ENCODE measurements at regions not wholly inside any gene's neighbourhood (a gene's known extent, or its start where the extent isn't known, plus 50 kb on each side); places are given as distances from the start of the nearest gene placed in this dataset.

GRCh38 chr2:160726046-160726445 lies 232.4 kb upstream of the RBMS1 start:
- no peak for TF ChIP-seq CTCF (IDR thresholded peaks at IDR 0.05; ENCODE audit: borderline replicate concordance)
- no peak overlapping the region for H3K27ac ChIP-seq (replicated peaks)
- peaks cover 12% of the 10 kb centered on the region for H3K9me3 ChIP-seq (replicated peaks)
- intact Hi-C loops (cut with micrococcal nuclease), result no loop called here
- no peaks in the 10 kb centered on the region for H3K36me3 ChIP-seq
- H3K4me1 ChIP-seq, result no peaks in the 10 kb centered on the region
- H3K4me3 ChIP-seq, result no peak overlapping the region
- no peaks in the 10 kb centered on the region for H3K27me3 ChIP-seq (ENCODE audit: low read depth)
- no peak for DNase-seq

- no peaks in the 10 kb centered on the region for H3K36me3 ChIP-seq
- intact Hi-C loops (cut with micrococcal nuclease), result no loop called here
- no peak overlapping the region for H3K4me3 ChIP-seq
- no peaks in the 10 kb centered on the region for H3K4me1 ChIP-seq
- H3K27ac ChIP-seq (replicated peaks), result no peak overlapping the region
- H3K9me3 ChIP-seq (replicated peaks), result no peaks in the 10 kb centered on the region
- no peak for TF ChIP-seq CTCF (IDR thresholded peaks at IDR 0.05; ENCODE audit: borderline replicate concordance)
- no peak for DNase-seq
- H3K27me3 ChIP-seq (ENCODE audit: low read depth), result no peaks in the 10 kb centered on the region
These were observed 236.8 kb upstream of the RBMS1 start for GRCh38 chr2:160730296-160730995.

GRCh38 chr2:160731415-160731814 lies 237.8 kb upstream of the RBMS1 start:
- no peaks in the 10 kb centered on the region for H3K36me3 ChIP-seq
- no peak for TF ChIP-seq CTCF (IDR thresholded peaks at IDR 0.05; ENCODE audit: borderline replicate concordance)
- DNase-seq, result no peak
- H3K4me1 ChIP-seq, result no peaks in the 10 kb centered on the region
- intact Hi-C loops (cut with micrococcal nuclease), result no loop called here
- no peak overlapping the region for H3K4me3 ChIP-seq
- H3K27me3 ChIP-seq (ENCODE audit: low read depth), result no peaks in the 10 kb centered on the region
- no peak overlapping the region for H3K27ac ChIP-seq (replicated peaks)
- H3K9me3 ChIP-seq (replicated peaks), result no peaks in the 10 kb centered on the region

- intact Hi-C loops (cut with micrococcal nuclease), result no loop called here
- Histone ChIP-seq H3K4me3 (no peak overlapping the region), H3K9me3 (replicated peaks) (no peaks in the 10 kb centered on the region), H3K27me3 (ENCODE audit: low read depth) (no peaks in the 10 kb centered on the region), H3K36me3 (no peaks in the 10 kb centered on the region), H3K4me1 (no peaks in the 10 kb centered on the region), H3K27ac (replicated peaks) (no peak overlapping the region)
- TF ChIP-seq CTCF (IDR thresholded peaks at IDR 0.05; ENCODE audit: borderline replicate concordance), result no peak
- no peak for DNase-seq
These were observed 238.2 kb upstream of the RBMS1 start for GRCh38 chr2:160731856-160732255.

- no peaks in the 10 kb centered on the region for H3K9me3 ChIP-seq (replicated peaks)
- no peak overlapping the region for H3K4me3 ChIP-seq
- DNase-seq, result no peak
- no peaks in the 10 kb centered on the region for H3K4me1 ChIP-seq
- no peaks in the 10 kb centered on the region for H3K36me3 ChIP-seq
- TF ChIP-seq CTCF (IDR thresholded peaks at IDR 0.05; ENCODE audit: borderline replicate concordance), result no peak
- no peak overlapping the region for H3K27ac ChIP-seq (replicated peaks)
- intact Hi-C loops (cut with micrococcal nuclease), result no loop called here
- H3K27me3 ChIP-seq (ENCODE audit: low read depth), result no peaks in the 10 kb centered on the region
These were observed 242.1 kb upstream of the RBMS1 start for GRCh38 chr2:160735696-160736095.
